ENCODE measurements at regions not wholly inside any gene's neighbourhood (a gene's known extent, or its start where the extent isn't known, plus 50 kb on each side); places are given as distances from the start of the nearest gene placed in this dataset.

DNA sequence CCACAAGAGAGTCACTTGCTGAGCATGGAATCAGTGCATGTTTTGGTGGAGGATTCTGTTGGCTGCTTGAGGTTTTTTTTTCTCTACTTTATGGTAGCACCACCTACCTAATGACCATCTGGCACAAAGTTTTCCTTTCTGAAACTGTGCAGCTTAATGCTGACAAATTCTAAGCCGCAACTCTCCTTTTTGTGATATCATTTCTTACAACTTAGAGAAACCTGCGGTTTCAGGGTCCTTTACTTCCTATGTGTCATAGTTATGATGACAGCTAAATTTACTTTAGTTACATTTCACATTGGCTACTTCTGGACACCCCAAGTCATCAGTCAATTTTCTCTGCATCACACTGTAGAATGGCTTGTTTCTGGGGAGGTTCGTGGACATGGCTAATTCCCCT lies 115.4 kb upstream of the TMTC4 start (continued):
- TF ChIP-seq, protein P1, sequence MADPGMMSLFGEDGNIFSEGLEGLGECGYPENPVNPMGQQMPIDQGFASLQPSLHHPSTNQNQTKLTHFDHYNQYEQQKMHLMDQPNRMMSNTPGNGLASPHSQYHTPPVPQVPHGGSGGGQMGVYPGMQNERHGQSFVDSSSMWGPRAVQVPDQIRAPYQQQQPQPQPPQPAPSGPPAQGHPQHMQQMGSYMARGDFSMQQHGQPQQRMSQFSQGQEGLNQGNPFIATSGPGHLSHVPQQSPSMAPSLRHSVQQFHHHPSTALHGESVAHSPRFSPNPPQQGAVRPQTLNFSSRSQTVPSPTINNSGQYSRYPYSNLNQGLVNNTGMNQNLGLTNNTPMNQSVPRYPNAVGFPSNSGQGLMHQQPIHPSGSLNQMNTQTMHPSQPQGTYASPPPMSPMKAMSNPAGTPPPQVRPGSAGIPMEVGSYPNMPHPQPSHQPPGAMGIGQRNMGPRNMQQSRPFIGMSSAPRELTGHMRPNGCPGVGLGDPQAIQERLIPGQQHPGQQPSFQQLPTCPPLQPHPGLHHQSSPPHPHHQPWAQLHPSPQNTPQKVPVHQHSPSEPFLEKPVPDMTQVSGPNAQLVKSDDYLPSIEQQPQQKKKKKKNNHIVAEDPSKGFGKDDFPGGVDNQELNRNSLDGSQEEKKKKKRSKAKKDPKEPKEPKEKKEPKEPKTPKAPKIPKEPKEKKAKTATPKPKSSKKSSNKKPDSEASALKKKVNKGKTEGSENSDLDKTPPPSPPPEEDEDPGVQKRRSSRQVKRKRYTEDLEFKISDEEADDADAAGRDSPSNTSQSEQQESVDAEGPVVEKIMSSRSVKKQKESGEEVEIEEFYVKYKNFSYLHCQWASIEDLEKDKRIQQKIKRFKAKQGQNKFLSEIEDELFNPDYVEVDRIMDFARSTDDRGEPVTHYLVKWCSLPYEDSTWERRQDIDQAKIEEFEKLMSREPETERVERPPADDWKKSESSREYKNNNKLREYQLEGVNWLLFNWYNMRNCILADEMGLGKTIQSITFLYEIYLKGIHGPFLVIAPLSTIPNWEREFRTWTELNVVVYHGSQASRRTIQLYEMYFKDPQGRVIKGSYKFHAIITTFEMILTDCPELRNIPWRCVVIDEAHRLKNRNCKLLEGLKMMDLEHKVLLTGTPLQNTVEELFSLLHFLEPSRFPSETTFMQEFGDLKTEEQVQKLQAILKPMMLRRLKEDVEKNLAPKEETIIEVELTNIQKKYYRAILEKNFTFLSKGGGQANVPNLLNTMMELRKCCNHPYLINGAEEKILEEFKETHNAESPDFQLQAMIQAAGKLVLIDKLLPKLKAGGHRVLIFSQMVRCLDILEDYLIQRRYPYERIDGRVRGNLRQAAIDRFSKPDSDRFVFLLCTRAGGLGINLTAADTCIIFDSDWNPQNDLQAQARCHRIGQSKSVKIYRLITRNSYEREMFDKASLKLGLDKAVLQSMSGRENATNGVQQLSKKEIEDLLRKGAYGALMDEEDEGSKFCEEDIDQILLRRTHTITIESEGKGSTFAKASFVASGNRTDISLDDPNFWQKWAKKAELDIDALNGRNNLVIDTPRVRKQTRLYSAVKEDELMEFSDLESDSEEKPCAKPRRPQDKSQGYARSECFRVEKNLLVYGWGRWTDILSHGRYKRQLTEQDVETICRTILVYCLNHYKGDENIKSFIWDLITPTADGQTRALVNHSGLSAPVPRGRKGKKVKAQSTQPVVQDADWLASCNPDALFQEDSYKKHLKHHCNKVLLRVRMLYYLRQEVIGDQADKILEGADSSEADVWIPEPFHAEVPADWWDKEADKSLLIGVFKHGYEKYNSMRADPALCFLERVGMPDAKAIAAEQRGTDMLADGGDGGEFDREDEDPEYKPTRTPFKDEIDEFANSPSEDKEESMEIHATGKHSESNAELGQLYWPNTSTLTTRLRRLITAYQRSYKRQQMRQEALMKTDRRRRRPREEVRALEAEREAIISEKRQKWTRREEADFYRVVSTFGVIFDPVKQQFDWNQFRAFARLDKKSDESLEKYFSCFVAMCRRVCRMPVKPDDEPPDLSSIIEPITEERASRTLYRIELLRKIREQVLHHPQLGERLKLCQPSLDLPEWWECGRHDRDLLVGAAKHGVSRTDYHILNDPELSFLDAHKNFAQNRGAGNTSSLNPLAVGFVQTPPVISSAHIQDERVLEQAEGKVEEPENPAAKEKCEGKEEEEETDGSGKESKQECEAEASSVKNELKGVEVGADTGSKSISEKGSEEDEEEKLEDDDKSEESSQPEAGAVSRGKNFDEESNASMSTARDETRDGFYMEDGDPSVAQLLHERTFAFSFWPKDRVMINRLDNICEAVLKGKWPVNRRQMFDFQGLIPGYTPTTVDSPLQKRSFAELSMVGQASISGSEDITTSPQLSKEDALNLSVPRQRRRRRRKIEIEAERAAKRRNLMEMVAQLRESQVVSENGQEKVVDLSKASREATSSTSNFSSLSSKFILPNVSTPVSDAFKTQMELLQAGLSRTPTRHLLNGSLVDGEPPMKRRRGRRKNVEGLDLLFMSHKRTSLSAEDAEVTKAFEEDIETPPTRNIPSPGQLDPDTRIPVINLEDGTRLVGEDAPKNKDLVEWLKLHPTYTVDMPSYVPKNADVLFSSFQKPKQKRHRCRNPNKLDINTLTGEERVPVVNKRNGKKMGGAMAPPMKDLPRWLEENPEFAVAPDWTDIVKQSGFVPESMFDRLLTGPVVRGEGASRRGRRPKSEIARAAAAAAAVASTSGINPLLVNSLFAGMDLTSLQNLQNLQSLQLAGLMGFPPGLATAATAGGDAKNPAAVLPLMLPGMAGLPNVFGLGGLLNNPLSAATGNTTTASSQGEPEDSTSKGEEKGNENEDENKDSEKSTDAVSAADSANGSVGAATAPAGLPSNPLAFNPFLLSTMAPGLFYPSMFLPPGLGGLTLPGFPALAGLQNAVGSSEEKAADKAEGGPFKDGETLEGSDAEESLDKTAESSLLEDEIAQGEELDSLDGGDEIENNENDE (IDR thresholded peaks at IDR 0.05; ENCODE audit: insufficient replicate concordance, low read length): no peak
- no peak for TF ChIP-seq CBX5 (IDR thresholded peaks at IDR 0.05; ENCODE audit: low read depth, low read length)
- TF ChIP-seq, protein P2, sequence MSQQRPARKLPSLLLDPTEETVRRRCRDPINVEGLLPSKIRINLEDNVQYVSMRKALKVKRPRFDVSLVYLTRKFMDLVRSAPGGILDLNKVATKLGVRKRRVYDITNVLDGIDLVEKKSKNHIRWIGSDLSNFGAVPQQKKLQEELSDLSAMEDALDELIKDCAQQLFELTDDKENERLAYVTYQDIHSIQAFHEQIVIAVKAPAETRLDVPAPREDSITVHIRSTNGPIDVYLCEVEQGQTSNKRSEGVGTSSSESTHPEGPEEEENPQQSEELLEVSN (IDR thresholded peaks at IDR 0.05): no peak
